ENCODE measurements at regions not wholly inside any gene's neighbourhood (a gene's known extent, or its start where the extent isn't known, plus 50 kb on each side); places are given as distances from the start of the nearest gene placed in this dataset.
"Not testable (repeated sequence)": the region's sequence is repeated elsewhere in the genome, so short reads cannot be mapped to it uniquely, and the experiment has no call there.

- intact Hi-C loops (cut with DNase I): no loop called here
- Histone ChIP-seq H3K27ac (no peak overlapping the region), H3K4me1 (no peaks in the 10 kb centered on the region), H3K9me3 (no peaks in the 10 kb centered on the region), H3K27me3 (peaks cover 15% of the 10 kb centered on the region), H3K4me3 (no peak overlapping the region), H3K36me3 (no peaks in the 10 kb centered on the region)
- TF ChIP-seq, protein P1, sequence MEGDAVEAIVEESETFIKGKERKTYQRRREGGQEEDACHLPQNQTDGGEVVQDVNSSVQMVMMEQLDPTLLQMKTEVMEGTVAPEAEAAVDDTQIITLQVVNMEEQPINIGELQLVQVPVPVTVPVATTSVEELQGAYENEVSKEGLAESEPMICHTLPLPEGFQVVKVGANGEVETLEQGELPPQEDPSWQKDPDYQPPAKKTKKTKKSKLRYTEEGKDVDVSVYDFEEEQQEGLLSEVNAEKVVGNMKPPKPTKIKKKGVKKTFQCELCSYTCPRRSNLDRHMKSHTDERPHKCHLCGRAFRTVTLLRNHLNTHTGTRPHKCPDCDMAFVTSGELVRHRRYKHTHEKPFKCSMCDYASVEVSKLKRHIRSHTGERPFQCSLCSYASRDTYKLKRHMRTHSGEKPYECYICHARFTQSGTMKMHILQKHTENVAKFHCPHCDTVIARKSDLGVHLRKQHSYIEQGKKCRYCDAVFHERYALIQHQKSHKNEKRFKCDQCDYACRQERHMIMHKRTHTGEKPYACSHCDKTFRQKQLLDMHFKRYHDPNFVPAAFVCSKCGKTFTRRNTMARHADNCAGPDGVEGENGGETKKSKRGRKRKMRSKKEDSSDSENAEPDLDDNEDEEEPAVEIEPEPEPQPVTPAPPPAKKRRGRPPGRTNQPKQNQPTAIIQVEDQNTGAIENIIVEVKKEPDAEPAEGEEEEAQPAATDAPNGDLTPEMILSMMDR (IDR thresholded peaks at IDR 0.05): no peak
- DNase-seq (no peak), ATAC-seq (no peak)
These were observed 196.6 kb upstream of the MYL2 start for GRCh38 chr12:111117017-111117416.

DNA sequence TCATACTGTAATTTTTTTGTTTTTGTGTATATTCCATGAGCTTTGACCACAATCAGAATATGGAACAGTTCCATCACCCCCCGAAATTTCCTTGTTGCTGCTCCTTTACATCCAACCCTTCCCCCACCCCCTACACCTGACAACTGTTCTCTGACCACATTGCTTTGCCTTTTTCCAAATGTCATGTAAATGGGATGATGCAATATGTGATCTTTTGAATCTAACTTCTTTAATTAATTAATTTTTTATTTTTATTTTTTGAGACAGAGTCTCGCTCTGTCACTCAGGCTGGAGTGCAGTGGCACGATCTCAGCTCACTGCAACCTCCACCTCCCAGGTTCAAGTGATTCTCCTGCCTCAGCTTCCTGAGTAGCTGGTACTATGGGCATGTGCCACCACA lies 192.9 kb upstream of the MYL2 start:
- intact Hi-C loops (cut with DNase I); H3K4me1 ChIP-seq; DNase-seq: not testable (repeated sequence)

GRCh38 chr12:111112311-111113098 lies 192.1 kb upstream of the MYL2 start:
- TF ChIP-seq, protein P1 (IDR thresholded peaks at IDR 0.05): no peak
- DNase-seq (no peak), ATAC-seq (no peak)
- H3K4me3 ChIP-seq: no peak overlapping the region
- H3K9me3 ChIP-seq: no peaks in the 10 kb centered on the region
- intact Hi-C loops (cut with DNase I): no loop called here
- no peaks in the 10 kb centered on the region for H3K27me3 ChIP-seq
- H3K27ac ChIP-seq: no peak overlapping the region
- no peaks in the 10 kb centered on the region for H3K4me1 ChIP-seq
- no peaks in the 10 kb centered on the region for H3K36me3 ChIP-seq

More for the DNA sequence above, 192.9 kb upstream of the MYL2 start:
- not testable (repeated sequence) for H3K9me3 ChIP-seq, H3K4me3 ChIP-seq, ATAC-seq, H3K27ac ChIP-seq, H3K27me3 ChIP-seq, H3K36me3 ChIP-seq

DNA sequence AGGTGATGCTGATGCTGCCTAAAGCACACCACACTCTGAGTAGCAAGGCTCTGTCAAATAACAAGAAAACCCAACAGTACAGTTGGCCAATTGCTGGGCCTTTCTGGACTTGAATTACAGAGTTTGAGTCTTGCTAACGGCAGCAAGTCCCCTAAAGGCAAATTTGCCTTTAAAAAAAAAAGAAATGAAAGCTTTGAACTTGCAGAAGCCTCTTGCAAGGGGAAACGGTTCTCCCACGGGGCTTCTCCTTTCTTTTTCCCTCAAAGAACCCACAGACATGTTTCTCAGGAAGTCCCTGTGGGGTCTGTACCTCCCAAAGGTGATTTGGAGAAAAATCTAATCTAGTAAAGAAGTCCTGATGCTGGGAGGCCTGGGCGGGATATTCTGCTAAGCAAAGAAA lies 191.3 kb upstream of the MYL2 start:
- intact Hi-C loops (cut with DNase I): no loop called here

GRCh38 chr12:111110556-111110955 lies 190.2 kb upstream of the MYL2 start:
- Histone ChIP-seq H3K4me1 (no peaks in the 10 kb centered on the region), H3K9me3 (no peaks in the 10 kb centered on the region), H3K27ac (no peak overlapping the region), H3K27me3 (peaks cover 3% of the 10 kb centered on the region), H3K36me3 (no peaks in the 10 kb centered on the region), H3K4me3 (no peak overlapping the region)
- intact Hi-C loops (cut with DNase I): no loop called here
- ATAC-seq (no peak), DNase-seq (no peak)
- TF ChIP-seq, protein P1 (IDR thresholded peaks at IDR 0.05): no peak

More for the DNA sequence above, 191.3 kb upstream of the MYL2 start:
- Histone ChIP-seq H3K36me3 (no peaks in the 10 kb centered on the region), H3K9me3 (no peaks in the 10 kb centered on the region), H3K27ac (no peak overlapping the region), H3K4me1 (no peaks in the 10 kb centered on the region), H3K4me3 (no peak overlapping the region), H3K27me3 (no peaks in the 10 kb centered on the region)
- TF ChIP-seq, protein P1 (IDR thresholded peaks at IDR 0.05): no peak
- ATAC-seq: no peak
- no peak for DNase-seq

GRCh38 chr12:111108726-111109125 lies 188.3 kb upstream of the MYL2 start:
- H3K36me3 ChIP-seq: no peaks in the 10 kb centered on the region
- H3K4me3 ChIP-seq: no peak overlapping the region
- no peak overlapping the region for H3K27ac ChIP-seq
- ATAC-seq (no peak), DNase-seq (no peak)
- intact Hi-C loops (cut with DNase I): no loop called here
- H3K4me1 ChIP-seq: no peaks in the 10 kb centered on the region
- H3K9me3 ChIP-seq: no peaks in the 10 kb centered on the region
- TF ChIP-seq, protein P1 (IDR thresholded peaks at IDR 0.05): no peak
- peaks cover 11% of the 10 kb centered on the region for H3K27me3 ChIP-seq

Measured in upper lobe of right lung (tissue), 1 donor.